NCI-H2227 (cell line): ENCODE measurements at regions not wholly inside any gene's neighbourhood (a gene's known extent, or its start where the extent isn't known, plus 50 kb on each side); places are given as distances from the start of the nearest gene placed in this dataset.

Experiments used
- DNase-seq: peaks from one replicate; lab custom pipeline; 2025; ENCODE audit not compliant: unreplicated experiment; lab: John Stamatoyannopoulos, UW

DNA sequence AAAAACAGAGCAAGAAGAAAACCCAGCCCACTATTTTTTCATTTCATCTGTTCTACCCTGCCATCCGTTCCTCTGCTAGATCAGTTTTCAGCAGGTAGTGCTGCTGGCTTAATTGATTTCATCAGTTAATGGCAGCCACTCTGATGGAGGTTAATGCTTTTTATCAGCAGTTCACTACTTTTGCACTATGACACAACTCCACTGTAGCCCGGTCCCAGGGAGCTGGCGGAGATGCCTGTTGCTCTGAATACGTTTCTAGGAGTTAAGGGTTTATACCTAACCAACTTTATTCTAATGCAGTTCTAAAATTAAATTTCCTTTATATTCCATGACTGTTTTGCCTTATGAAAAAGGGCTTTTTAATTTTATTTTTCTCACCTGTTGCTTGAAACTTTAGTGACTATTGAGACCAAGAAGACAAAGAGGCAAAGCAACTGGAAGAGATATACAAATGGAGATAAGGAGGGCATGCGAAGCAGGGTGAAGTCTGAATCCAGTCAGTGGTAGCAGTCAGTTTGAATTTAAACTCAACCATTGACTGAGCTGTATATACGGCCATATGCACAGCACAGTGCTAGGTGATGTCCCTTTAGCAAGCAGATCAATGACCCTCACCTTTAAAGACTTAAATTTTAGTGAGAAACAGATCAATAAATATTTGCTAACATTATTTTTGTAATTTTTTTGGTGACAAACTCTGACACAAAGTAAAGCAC lies 477.9 kb downstream of the LMO4 start:
- no peak for DNase-seq

- no peak for DNase-seq
Measured at GRCh38 chr1:87810166-87810565, 481.5 kb downstream of the LMO4 start.

GRCh38 chr1:87812871-87813577 lies 484.3 kb downstream of the LMO4 start:
- DNase-seq, result no peak

- no peak for DNase-seq
Measured at GRCh38 chr1:87814573-87814972, 485.9 kb downstream of the LMO4 start.

GRCh38 chr1:87816646-87817045 lies 488.0 kb downstream of the LMO4 start:
- DNase-seq, result no peak

GRCh38 chr1:87820668-87821334 lies 492.1 kb downstream of the LMO4 start:
- no peak for DNase-seq

DNA sequence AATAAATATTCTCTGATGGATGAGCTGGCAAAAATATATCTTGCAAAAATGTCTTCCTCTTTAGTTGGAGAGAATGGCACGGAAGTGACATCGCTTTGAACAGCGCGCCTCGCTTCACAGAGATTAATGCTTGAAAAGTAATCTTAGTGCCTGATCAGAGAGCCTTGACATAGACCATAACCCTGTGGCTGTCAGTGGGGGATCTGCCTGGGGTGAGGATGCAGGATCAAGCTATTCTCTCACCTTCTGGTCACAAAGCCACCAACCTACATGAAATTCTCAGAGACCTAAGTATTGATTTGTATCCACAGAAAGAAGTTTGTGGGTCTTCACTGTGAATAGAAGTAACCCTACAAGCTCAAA lies 492.6 kb downstream of the LMO4 start:
- no peak for DNase-seq

DNA sequence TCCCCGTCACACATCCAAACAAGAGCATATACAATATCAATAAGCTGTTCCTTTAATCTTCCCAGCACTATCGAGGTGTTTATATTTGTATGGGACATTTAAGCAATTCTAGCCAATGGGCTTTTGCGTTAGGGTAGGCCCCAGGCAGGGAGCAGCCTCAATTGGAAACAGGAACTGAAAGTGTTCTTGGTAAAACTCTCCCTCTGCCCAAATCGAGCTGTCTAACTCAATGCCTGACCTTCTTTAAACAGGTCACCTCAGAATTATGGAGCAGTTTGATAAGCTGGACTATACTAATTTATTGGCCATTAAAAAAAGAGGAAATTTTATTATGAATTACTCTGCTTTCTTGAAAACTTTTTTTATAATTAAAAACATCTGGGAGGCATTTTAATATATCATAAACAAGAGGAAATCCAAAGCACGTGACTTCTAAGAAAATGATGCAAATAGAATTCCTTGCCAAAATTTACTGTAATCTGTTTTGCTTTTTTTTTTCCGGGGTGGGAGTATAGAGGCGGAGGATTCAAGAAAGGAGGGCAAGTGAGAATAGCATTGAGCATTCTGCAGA lies 498.1 kb downstream of the LMO4 start:
- DNase-seq, result no peak

DNA sequence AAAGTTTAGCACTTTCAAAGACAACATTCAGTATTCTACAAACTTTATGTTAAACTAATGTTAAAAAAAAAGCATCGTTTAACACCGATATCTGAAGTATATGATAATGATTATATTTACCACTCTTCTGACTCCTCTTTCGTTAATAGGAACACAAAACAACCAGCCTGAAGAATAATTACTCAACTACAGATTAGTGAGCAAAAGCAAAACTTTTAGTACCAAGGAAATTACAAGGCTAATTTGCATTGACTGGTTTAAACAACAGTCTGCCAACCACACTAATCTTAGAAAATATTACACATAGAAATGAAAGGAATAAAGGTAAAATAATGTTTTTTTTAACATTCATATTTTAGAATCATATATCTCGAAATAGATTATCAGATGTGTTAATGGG lies 500.7 kb downstream of the LMO4 start:
- DNase-seq, result no peak

GRCh38 chr1:87830432-87830978 lies 501.8 kb downstream of the LMO4 start:
- DNase-seq, result no peak

DNA sequence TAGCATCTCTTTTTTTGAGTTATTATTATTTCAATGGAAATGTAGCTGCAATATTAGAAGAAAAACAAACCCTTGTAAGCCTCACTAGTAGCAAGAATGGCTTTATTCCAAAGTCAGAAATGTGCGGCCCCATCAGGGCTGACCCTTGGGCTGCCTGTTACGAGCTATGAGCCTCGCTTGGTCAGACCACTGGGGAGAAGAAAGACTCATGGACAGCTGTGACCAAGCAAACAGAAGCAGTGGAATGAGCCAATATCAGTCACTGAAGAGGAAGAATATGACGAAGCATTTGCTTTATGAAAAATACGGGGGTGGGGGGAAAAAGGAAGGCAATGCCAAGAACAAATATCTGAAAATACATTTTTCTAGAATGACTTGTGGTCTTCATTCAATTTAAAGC lies 504.5 kb downstream of the LMO4 start:
- no peak for DNase-seq

DNA sequence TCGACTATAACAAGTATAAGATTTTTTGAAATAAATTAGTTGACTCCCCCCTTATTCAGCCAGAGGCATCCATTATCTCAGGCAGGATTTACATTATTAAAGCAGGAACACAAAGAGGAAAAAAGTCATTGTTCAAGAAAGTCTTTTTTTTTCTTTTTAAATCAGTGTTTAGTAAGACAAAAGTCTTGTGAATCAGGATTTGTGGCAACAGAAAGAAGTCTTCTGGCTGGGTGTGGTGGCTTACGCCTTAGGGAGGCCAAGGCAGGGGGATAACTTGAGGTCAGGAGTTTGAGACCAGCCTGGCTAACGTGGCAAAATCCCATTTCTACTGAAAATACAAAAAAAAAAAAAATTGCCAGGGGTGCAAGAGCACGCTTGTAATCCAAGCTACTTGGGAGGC lies 505.5 kb downstream of the LMO4 start:
- DNase-seq, result no peak

DNA sequence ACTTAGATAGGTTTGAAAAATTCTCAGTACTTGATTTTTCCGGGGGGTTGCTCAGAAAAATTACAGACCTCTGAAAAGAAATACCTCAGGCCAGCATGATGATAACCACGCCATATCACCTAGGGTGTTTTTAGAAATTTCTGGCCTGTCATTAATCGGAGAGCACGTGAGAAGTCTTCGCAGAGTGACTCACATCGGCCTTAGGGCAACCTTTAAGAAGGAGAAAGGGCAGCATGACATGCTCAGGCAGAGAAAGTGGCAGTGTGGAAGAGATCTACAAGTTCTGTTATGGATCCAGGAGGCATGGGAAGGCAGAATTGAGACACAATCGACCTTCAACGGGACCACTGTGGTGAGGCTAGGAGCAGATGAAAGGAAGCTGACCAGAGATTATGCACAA lies 506.3 kb downstream of the LMO4 start:
- DNase-seq, result no peak

GRCh38 chr1:87840767-87841166 lies 512.1 kb downstream of the LMO4 start:
- no peak for DNase-seq

DNA sequence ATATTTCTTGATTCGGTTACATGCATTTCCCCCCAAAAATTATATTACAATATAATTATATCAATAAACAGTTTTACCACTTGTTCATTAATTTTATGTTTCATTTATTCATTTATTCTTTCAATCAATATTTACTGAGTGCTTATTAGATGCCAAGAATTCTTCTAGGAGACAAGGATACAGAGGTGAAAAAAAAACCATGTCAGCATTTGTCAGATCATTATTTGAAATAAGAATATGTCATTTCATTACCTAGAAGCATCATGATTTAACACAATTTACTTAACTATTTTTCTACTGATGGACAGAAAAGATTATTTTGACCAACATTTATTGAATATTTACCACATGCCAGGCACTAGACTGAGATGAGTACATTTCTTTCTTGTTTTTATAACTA lies 512.7 kb downstream of the LMO4 start:
- no peak for DNase-seq

DNA sequence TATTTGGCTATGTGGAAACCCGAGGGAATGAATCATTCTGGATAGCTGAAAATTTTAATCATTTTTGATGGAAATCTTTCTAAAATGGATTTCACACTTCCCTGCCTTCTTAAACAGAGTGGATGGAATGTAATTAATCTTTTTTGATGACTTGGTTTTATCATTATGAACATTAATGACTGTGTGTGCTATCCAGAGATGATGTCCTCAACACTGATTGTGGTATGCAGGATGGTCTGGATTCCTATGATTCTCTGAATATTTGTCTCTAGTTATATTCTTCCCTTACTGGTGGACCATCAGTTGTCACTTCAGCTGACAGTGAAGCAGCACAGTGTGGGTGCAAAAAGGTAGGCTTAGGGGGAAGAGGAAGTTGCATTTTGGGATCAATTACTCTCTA lies 513.5 kb downstream of the LMO4 start:
- no peak for DNase-seq

DNA sequence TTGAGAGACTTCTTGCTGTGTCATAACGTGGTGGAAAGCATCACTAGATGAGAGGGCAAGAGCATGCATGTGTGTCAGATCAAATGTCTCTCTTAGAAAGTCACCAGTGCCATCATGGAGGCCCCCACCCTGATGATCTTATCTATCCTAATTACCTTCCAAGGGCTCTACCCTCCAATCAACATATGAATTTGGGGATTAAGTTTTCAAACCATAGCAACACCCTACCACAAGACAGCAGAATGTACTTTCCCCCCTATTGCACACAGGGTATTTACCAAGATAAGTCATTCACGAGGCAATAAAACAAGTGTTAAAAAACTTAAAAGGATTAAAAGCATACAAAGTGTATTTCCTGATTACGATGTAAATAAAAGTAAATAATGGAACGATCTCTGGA lies 515.6 kb downstream of the LMO4 start:
- no peak for DNase-seq

DNA sequence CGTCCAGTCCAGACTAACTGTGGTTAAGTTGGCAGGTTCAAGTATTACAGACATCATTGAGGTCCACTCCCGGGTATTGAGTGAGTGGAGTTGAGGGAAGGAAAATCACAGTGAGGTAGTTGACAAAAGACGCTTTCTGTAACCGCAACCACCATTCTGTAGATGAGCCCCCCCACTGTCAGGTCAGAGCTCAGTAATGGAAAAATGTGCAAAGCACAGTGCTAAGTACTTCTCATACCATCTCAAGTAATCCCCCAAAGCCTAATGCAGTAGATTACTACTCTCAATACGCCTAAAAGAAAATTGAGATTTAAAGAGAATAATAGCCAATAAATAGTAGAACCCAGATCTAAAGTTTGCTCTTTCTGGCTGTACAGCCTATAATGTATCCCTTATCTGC lies 522.8 kb downstream of the LMO4 start:
- no peak for DNase-seq

- no peak for DNase-seq
Measured at GRCh38 chr1:87852410-87853161, 523.9 kb downstream of the LMO4 start.

DNA sequence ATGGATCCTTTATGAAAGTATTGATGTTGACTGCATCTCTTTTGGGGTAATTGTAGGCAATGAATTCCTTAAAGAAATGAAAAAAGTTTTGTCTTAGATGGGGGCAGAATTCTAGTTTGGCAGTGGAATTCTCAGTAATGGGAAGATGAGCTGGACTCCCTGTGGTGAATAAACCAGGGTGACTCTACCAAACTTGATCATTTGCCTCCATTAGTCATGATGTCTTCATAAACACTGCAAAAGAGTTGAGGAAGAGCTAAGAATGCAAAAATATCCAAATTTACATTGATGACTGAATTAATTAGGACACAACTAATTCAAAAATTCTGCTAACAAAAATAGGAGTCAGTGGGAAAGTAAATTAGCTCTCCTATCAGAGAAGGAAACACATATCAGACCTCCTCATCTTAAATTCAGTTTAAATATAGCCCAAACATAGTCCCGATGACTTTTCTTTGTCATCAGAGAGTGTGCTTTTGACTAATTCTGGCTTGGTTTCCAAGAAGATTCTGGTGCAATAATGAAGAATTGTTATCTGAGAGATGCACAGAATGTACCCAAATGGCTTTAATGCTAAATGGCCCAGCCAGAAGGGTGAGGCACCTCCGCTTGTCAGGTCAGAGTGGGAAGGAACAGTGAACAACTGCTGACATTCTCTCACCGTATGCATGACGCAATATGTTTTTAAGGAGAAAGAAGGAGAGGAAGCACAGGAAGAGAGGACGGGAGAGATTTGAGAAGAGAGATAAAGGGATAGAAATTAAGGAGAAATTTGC lies 525.1 kb downstream of the LMO4 start:
- DNase-seq, result no peak
